SH-SY5Y (cell line): ENCODE measurements at regions not wholly inside any gene's neighbourhood (a gene's known extent, or its start where the extent isn't known, plus 50 kb on each side); places are given as distances from the start of the nearest gene placed in this dataset.

Experiments
- GATA2 ChIP-seq: IDR thresholded peaks from 2 replicates; pipeline ENCODE4 v1.6.1; 2011; ENCODE audit warnings: mild to moderate bottlenecking, low read depth, low read length
- GATA3 ChIP-seq: IDR thresholded peaks from 2 replicates; pipeline ENCODE4 v1.6.1; 2011; ENCODE audit warnings: low read depth, mild to moderate bottlenecking, low read length, moderate library complexity

- TF ChIP-seq GATA2: no peak
- TF ChIP-seq GATA3: no peak
Observed at GRCh38 chrX:23616361-23616760, 50.9 kb upstream of the PRDX4 start.
